PFSK-1 (cell line): ENCODE measurements at regions not wholly inside any gene's neighbourhood (a gene's known extent, or its start where the extent isn't known, plus 50 kb on each side); places are given as distances from the start of the nearest gene placed in this dataset.

Experiments used
- FOXP2 ChIP-seq: optimal IDR thresholded peaks from 2 replicates; pipeline ENCODE3; 2011; ENCODE audit warnings: borderline replicate concordance, control low read depth, inconsistent platforms; ENCODE audit not compliant: insufficient read depth; ENCODE audit errors: extremely low read length, extremely low read depth
- POLR2AphosphoS5 ChIP-seq: IDR thresholded peaks from 2 replicates; pipeline ENCODE4 v1.6.1; 2012; ENCODE audit warnings: low read depth, mild to moderate bottlenecking, control low read depth, low read length, moderate library complexity
- SIN3A ChIP-seq: IDR thresholded peaks from 2 replicates; pipeline ENCODE4 v1.6.1; 2012; ENCODE audit warnings: mild to moderate bottlenecking, low read length, moderate library complexity, borderline replicate concordance; ENCODE audit not compliant: insufficient read depth
- TAF1 ChIP-seq: IDR thresholded peaks from 2 replicates; pipeline ENCODE4 v1.6.1; 2012; ENCODE audit warnings: low read length, control low read depth, borderline replicate concordance; ENCODE audit not compliant: insufficient read depth
- TF ChIP-seq, protein P1 (sequence below), 2 experiments: IDR thresholded peaks; 2 replicates each; pipeline versions ENCODE4 v1.6.1 to v1.8.0; 2011 to 2012; ENCODE audit warnings: low read depth in 2 of 2, low read length in 2 of 2, control low read depth in 1 of 2, inconsistent platforms in 1 of 2, mild to moderate bottlenecking in 1 of 2, moderate library complexity in 1 of 2; ENCODE audit not compliant: insufficient read depth in 1 of 2

GRCh38 chr5:27437594-27438200, 399.3 kb upstream of the CDH9 start:
- TF ChIP-seq FOXP2 = no peak
- TF ChIP-seq, protein P1, sequence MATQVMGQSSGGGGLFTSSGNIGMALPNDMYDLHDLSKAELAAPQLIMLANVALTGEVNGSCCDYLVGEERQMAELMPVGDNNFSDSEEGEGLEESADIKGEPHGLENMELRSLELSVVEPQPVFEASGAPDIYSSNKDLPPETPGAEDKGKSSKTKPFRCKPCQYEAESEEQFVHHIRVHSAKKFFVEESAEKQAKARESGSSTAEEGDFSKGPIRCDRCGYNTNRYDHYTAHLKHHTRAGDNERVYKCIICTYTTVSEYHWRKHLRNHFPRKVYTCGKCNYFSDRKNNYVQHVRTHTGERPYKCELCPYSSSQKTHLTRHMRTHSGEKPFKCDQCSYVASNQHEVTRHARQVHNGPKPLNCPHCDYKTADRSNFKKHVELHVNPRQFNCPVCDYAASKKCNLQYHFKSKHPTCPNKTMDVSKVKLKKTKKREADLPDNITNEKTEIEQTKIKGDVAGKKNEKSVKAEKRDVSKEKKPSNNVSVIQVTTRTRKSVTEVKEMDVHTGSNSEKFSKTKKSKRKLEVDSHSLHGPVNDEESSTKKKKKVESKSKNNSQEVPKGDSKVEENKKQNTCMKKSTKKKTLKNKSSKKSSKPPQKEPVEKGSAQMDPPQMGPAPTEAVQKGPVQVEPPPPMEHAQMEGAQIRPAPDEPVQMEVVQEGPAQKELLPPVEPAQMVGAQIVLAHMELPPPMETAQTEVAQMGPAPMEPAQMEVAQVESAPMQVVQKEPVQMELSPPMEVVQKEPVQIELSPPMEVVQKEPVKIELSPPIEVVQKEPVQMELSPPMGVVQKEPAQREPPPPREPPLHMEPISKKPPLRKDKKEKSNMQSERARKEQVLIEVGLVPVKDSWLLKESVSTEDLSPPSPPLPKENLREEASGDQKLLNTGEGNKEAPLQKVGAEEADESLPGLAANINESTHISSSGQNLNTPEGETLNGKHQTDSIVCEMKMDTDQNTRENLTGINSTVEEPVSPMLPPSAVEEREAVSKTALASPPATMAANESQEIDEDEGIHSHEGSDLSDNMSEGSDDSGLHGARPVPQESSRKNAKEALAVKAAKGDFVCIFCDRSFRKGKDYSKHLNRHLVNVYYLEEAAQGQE (IDR thresholded peaks at IDR 0.05; ENCODE audit: insufficient read depth in 1 of 2, low read depth in 2 of 2, low read length in 2 of 2) = no peak
- no peak for TF ChIP-seq POLR2AphosphoS5
- no peak for TF ChIP-seq SIN3A
- TF ChIP-seq TAF1 = no peak

DNA sequence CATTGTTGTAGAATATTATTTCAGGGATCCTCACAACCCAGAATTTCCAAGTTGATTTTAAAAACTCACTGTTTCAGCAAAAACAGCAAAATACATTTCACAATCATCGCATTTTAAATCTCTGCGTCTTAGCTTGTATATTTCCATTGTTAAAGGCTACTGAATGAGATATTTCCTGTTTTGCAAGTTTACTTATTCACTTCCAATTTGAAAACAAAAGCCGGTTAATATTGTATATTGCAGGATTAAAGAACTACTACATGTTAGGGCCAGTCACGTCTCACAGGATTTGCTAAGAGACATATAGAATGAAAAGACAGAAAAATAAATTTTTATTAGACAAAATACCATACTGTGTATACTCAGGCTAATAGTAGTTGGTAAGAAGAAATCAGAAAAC, 395.9 kb upstream of the CDH9 start:
- TF ChIP-seq SIN3A = no peak
- TF ChIP-seq POLR2AphosphoS5 = no peak
- no peak for TF ChIP-seq TAF1
- no peak for TF ChIP-seq FOXP2
- TF ChIP-seq, protein P1 (IDR thresholded peaks at IDR 0.05; ENCODE audit: insufficient read depth in 1 of 2, low read depth in 2 of 2, low read length in 2 of 2) = no peak

- TF ChIP-seq TAF1 = no peak
Measured at GRCh38 chr5:27414099-27414498, 375.7 kb upstream of the CDH9 start.

DNA sequence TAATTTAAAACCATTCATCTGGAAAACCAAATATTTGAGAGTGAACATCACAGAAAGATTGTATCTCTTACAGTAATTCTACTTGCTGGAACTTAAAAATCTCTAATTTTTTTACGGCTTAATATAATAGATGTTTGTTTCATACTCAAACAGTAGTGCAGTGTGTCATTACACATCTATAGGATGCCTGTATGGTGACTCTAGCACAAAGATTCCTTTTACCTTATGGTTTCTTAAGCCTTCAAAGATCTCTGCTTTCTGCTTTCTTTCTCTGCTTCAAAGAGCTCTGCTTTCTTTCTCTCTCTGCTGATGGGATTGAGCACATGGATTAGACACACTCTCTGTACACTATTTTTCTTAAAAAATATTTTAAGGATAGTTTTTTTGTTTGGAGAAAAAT, 374.0 kb upstream of the CDH9 start:
- TF ChIP-seq, protein P1 (IDR thresholded peaks at IDR 0.05; ENCODE audit: insufficient read depth in 1 of 2, low read depth in 2 of 2, low read length in 2 of 2) = no peak
- TF ChIP-seq TAF1 = no peak
- no peak for TF ChIP-seq FOXP2
- no peak for TF ChIP-seq POLR2AphosphoS5
- no peak for TF ChIP-seq SIN3A

GRCh38 chr5:27406020-27406419, 367.6 kb upstream of the CDH9 start:
- no peak for TF ChIP-seq TAF1
- no peak for TF ChIP-seq FOXP2
- TF ChIP-seq SIN3A = no peak
- TF ChIP-seq POLR2AphosphoS5 = no peak
- TF ChIP-seq, protein P1 (IDR thresholded peaks at IDR 0.05; ENCODE audit: insufficient read depth in 1 of 2, low read depth in 2 of 2, low read length in 2 of 2) = no peak
